ENCODE measurements at regions not wholly inside any gene's neighbourhood (a gene's known extent, or its start where the extent isn't known, plus 50 kb on each side); places are given as distances from the start of the nearest gene placed in this dataset.

DNA sequence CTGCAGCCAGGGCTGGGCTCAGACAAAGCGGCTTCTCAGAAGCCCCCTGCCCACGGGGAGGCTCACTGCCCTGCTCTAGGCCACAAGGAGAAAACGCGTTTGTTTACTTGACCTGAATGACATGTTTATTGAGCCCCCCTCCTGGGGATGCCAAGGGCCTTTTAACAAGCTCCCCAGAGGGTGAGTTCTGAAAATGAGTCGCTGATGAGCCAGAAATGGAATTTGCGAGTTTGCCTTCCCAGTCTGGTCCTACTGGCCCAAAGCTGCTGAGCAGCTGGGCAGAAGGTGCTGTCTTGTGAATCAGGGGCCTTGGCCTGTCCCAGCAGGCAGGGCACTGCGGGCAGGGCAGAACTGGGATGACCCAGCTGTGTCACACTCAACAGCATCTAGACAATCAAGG is 120.6 kb downstream of the SYF2 start:
- no peak for DNase-seq (ENCODE audit: low spot score)
- Histone ChIP-seq H3K27ac (no peak overlapping the region), H3K4me3 (no peak overlapping the region)
- TF ChIP-seq, protein P1, sequence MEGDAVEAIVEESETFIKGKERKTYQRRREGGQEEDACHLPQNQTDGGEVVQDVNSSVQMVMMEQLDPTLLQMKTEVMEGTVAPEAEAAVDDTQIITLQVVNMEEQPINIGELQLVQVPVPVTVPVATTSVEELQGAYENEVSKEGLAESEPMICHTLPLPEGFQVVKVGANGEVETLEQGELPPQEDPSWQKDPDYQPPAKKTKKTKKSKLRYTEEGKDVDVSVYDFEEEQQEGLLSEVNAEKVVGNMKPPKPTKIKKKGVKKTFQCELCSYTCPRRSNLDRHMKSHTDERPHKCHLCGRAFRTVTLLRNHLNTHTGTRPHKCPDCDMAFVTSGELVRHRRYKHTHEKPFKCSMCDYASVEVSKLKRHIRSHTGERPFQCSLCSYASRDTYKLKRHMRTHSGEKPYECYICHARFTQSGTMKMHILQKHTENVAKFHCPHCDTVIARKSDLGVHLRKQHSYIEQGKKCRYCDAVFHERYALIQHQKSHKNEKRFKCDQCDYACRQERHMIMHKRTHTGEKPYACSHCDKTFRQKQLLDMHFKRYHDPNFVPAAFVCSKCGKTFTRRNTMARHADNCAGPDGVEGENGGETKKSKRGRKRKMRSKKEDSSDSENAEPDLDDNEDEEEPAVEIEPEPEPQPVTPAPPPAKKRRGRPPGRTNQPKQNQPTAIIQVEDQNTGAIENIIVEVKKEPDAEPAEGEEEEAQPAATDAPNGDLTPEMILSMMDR (IDR thresholded peaks at IDR 0.05) = no peak

DNA sequence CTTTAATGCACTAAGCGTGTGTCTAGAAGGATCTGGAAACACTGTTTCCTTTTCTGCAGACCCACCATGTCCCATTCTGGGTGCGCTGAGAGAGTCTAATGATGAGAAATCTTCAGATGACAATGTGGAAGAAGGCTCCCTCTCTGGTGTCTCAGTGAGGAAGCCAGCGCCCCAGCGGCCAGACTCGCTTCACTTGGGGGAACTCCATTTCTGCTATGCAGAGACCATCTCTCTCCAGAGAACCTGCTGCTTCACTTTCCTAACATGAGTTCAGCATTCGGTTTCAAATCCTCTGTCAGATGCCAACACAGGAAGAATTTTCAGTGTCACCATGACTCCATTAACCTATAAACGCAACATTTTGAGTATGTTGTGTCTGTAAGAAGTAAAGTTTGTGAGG is 121.8 kb downstream of the SYF2 start:
- TF ChIP-seq, protein P1 (IDR thresholded peaks at IDR 0.05) = no peak
- Histone ChIP-seq H3K27ac (no peak overlapping the region), H3K4me3 (no peak overlapping the region)
- DNase-seq (ENCODE audit: low spot score) = no peak

DNA sequence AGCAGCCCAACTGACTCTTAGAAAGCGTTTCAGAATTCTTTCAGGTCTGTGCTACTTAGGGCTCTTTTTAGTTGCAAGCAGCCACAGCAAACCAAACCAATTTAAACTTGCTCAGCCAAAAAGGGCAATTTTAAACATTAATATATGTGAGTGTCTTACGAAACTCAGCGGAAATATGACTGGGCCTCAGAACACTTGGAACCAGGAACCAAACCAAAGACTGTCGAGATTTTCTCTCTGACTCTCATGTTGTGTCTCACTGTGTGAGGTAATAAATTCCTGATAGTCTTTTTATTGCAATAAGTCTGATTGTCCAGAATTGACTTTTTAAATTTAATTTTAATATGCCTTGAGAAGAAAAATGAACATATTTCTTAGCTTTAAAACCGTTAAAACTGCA is 122.3 kb downstream of the SYF2 start:
- no peak overlapping the region for H3K4me3 ChIP-seq
- DNase-seq (ENCODE audit: low spot score) = no peak
- no peak overlapping the region for H3K27ac ChIP-seq
- TF ChIP-seq, protein P1 (IDR thresholded peaks at IDR 0.05) = no peak

DNA sequence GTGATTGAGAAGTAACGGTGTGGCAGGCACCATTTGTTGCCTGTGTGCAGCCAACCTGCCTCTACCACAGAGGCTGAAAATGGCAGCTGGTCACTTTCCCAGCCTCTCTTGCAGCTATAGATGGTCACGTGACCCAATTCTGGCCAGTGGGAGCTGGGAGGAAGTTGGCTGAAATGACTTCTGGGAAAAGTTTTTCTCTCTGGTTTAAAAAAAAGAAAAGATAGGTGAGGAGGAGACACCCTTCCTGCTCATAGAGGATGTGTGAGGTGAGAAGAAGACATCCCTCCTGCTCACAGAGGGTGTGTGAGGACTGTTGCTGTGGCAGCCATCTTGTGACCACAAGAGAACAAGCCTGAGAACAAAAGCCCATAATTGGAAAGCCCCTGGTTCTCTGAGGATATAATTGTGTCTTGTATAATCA is 122.8 kb downstream of the SYF2 start:
- no peak for DNase-seq (ENCODE audit: low spot score)
- H3K27ac ChIP-seq = no peak overlapping the region
- H3K4me3 ChIP-seq = no peak overlapping the region
- TF ChIP-seq, protein P1 (IDR thresholded peaks at IDR 0.05) = no peak

DNA sequence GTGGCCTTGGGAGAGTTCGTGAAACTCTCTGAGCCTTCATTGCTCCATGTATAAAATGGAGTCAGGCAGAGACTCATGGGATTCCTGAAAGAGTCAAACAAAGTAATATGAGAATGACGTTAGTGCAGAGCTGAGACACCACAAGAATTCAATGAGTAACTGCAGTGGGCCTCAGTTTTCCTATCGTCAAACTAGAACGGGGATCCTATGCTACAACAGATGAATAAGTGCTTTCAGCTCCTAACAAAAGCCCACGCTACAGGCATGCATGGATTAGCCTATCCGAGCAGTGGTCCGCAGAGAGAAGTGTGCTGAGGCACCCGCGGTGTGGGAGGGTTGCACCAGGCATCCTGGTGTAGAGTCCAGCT is 124.7 kb downstream of the SYF2 start:
- DNase-seq (ENCODE audit: low spot score) = no peak
- TF ChIP-seq, protein P1 (IDR thresholded peaks at IDR 0.05) = no peak
- Histone ChIP-seq H3K4me3 (no peak overlapping the region), H3K27ac (no peak overlapping the region)

DNA sequence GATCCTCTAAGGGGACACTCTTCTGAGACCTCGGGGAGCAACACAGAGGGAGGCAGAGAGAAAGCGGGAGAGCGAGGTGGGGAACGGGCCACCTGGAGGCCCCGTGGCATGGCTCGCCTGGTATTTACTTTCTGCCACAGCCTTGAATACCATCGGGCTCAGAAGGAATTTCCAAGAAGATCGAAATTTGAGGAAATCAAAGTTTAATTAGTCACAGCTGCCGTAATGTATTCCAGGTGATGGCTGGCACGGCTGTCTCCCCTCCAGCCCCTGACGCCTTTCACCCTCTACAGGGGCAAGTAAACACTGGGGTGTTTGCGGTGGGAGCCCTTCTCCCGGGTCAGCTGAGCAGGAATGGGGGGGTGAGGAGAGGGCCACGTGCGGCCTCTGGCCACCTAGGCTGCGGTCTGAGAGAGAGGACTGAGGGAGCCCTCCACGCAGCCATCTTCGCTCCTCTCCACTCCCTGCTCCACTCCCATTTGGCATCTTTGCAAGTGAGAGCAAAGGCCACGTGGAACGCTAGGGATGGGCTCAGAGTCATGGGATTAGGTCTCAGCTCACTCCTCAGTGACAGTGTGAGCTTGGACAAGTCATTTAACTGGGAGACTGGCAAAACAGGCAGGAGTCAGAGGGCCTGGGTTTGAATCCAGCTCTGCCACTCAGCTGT is 125.2 kb downstream of the SYF2 start:
- H3K4me3 ChIP-seq = no peak overlapping the region
- TF ChIP-seq, protein P1 (IDR thresholded peaks at IDR 0.05) = no peak
- no peak for DNase-seq (ENCODE audit: low spot score)
- no peak overlapping the region for H3K27ac ChIP-seq

DNA sequence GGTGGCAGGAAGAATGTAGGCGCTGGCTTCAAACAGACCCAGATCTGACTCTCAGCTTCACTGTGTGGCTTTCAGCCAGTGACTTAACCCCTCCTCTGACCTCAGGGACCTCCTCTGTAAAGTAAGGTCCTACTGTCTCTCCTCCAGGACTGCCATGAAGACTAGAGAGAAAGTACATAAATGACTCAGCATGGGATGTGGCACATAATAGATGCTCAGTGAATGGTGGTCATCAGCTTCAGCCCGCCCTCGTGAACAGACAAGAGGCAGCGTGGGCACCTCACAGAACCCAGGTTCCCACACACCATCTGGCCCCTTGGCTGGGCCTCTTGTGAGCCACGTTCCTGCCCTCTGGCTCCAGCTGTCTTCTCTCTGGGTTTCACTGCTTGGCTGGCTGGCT is 126.0 kb downstream of the SYF2 start:
- TF ChIP-seq, protein P1 (IDR thresholded peaks at IDR 0.05) = no peak
- Histone ChIP-seq H3K4me3 (no peak overlapping the region), H3K27ac (no peak overlapping the region)
- no peak for DNase-seq (ENCODE audit: low spot score)
